GM19467 (cell line): ENCODE measurements at regions not wholly inside any gene's neighbourhood (a gene's known extent, or its start where the extent isn't known, plus 50 kb on each side); places are given as distances from the start of the nearest gene placed in this dataset.

Experiments used
- ATAC-seq: cut with Tn5 transposase; IDR thresholded peaks from one replicate; pipeline ENCODE4 v1.9.1; 2021; ENCODE audit warnings: mild to moderate bottlenecking, moderate library complexity; ENCODE audit not compliant: unreplicated experiment

DNA sequence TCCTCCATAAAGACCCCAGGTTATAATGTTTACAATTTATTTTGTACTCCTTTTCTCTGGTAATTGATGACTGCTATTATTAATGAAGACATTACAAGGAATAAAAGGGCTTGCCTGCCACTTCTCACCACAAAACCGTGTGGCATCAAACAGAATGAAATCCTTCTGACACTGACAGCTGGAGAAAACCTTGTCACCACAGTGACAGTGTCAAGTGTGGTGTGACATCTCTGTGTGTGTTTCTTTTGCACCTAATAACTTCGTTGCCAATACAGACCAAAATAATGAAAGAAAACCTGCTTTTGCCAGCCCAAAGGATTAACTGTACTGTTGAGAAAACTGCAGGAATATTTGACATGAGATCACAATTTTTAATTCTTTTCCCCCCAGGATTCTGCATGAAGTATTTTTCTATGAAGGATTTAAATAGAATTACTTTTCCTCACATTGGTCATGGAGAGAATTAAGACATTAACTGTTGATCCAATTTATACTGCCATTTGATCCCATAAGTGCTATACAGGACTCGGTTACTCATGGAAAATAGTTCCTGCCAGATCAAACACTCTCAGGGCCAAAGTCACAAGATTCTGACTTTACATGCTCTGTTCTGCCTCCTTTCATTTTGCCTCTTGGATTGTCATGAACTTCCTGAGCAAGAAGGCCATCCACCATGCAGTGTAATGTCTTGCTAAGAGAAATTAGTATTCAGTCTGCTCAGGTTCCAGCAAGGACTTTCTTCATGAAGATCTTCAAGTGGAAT is 60.4 kb upstream of the IFNG-AS1 start:
- no peak for ATAC-seq

DNA sequence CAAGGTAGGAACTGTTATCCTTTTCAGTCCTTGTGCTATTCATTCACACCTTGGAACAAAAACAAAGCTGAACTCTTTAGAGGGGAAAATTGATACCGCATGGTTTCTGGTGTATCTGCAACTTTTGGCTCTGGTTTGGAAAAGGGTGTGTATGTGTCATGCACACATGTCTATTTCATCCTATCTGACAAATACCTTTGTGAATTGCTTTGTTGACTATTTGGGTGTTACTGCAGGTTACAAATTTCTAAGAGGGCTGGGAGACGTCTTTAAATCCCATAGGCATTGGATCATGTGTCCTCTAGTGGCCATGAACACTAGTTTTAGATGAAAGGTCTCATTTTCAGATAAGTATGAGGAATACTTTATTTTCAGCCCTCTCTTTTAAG is 59.9 kb upstream of the IFNG-AS1 start:
- ATAC-seq, result no peak

DNA sequence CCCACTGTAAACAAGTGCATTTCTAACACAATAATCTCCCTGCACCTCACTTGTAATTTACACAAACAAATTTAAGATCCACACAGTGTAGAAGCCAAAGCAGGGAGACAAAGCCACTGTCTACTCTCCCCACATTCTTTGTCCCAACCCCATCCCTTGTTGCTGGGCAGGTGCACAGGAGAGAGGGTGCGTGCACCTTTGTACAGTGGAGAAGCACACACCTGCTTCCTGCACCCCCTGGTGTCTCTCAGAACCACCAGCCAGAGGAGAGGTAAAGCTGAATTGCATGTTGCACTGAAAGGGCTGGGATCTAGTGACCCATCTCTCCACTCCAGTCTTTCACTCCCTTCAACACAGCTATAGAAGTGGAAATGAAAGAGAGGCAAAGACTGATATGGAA is 51.4 kb upstream of the IFNG-AS1 start:
- no peak for ATAC-seq
